Upper lobe of left lung (tissue), 6 donors: ENCODE measurements at regions not wholly inside any gene's neighbourhood (a gene's known extent, or its start where the extent isn't known, plus 50 kb on each side); places are given as distances from the start of the nearest gene placed in this dataset.

ENCODE experiments used
- ATAC-seq, 2 donors: fragments of 200-7000 bp; cut with Tn5 transposase; one replicate each; pipeline ENCODE4 v1.9.1; 2022; ENCODE audit warnings: mild to moderate bottlenecking in 2 of 2, moderate library complexity in 2 of 2; ENCODE audit not compliant: low FRiP score in 2 of 2
- DNase-seq, 2 donors: peaks; one replicate each; pipeline ENCODE4 v3.0.0-alpha.2; 2019 to 2020
- H3K27ac ChIP-seq, 4 donors: fragments of 200-600 bp; sonication (generic); one replicate each; pipeline ENCODE4 v1.5.1; 2016 to 2019
- H3K27me3 ChIP-seq, 4 donors: fragments of 200-600 bp; sonication (generic); one replicate each; pipeline ENCODE4 v1.5.1; 2017 to 2019
- H3K36me3 ChIP-seq, 4 donors: fragments of 200-600 bp; sonication (generic); one replicate each; pipeline ENCODE4 v1.5.1; 2016 to 2019
- H3K4me1 ChIP-seq, 4 donors: fragments of 200-600 bp; sonication (generic); one replicate each; pipeline ENCODE4 v1.5.1; 2018 to 2019
- H3K4me3 ChIP-seq, 4 donors: fragments of 200-600 bp; sonication (generic); one replicate each; pipeline ENCODE4 v1.5.1; 2017 to 2019; ENCODE audit warnings: mild to moderate bottlenecking in 2 of 4, moderate library complexity in 1 of 4
- H3K9me3 ChIP-seq, 4 donors: fragments of 200-600 bp; sonication (generic); one replicate each; pipeline ENCODE4 v1.5.1; 2018 to 2019
- EP300 ChIP-seq, 4 donors: sonication (generic); formaldehyde crosslinking; IDR thresholded peaks; one replicate each; pipeline ENCODE4 v1.5.1; 2017; ENCODE audit warnings: antibody characterized with exemption in 4 of 4, control low read depth in 2 of 4
- POLR2A ChIP-seq, 4 donors: fragments of 450-650 bp; IDR thresholded peaks; one replicate each; pipeline ENCODE4 v1.5.1; 2016 to 2017; ENCODE audit warnings: antibody characterized with exemption in 4 of 4, mild to moderate bottlenecking in 2 of 4
- POLR2AphosphoS5 ChIP-seq, 2 donors: sonication (generic); formaldehyde crosslinking; IDR thresholded peaks; one replicate each; pipeline ENCODE4 v1.5.1; 2017; ENCODE audit warnings: antibody characterized with exemption in 2 of 2
- WGBS, 2 donors: methylation state at CpG; one replicate each; pipeline ENCODE4 v1.1.5; 2017 to 2018; 5-methylcytosine and 5-hydroxymethylcytosine counted together
- TF ChIP-seq, protein P1 (sequence below), 6 experiments: fragments of 450-650 bp in 4 of 6; fragments of 200-600 bp in 2 of 6; sonication (generic) in 2 of 6; IDR thresholded peaks; one replicate each; pipeline ENCODE4 v1.5.1; 2016 to 2019; ENCODE audit warnings: antibody characterized with exemption in 6 of 6
- donor health status: DM: no; HTN: no; CAD: no; lungs with moderate emphysema.
- donor health status: DM: no; HTN: yes; CAD: no; lungs with severe emphysema.

DNA sequence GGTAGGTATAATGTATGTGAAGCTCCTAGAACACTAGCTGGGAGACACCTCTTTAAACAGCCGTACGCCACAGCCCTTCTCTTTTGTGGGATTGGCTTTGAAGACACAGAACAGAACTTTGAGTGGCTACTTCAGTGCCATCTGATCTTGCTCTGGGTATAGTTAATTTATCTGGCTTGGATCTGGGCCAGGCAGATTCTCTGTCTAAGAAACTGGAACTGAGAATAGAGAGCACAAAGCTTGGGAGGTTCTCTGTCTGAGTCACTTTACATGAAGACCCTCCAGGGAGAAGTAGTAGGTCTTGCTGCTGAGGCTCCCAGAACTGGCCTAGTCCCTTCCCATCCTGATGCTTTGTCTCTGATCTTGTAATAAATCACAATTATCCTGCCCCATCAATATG, 721.0 kb upstream of the KIF2B start:
- TF ChIP-seq POLR2A (IDR thresholded peaks at IDR 0.05) (no peak), POLR2AphosphoS5 (IDR thresholded peaks at IDR 0.05) (no peak), EP300 (IDR thresholded peaks at IDR 0.05) (no peak)
- TF ChIP-seq, protein P1, sequence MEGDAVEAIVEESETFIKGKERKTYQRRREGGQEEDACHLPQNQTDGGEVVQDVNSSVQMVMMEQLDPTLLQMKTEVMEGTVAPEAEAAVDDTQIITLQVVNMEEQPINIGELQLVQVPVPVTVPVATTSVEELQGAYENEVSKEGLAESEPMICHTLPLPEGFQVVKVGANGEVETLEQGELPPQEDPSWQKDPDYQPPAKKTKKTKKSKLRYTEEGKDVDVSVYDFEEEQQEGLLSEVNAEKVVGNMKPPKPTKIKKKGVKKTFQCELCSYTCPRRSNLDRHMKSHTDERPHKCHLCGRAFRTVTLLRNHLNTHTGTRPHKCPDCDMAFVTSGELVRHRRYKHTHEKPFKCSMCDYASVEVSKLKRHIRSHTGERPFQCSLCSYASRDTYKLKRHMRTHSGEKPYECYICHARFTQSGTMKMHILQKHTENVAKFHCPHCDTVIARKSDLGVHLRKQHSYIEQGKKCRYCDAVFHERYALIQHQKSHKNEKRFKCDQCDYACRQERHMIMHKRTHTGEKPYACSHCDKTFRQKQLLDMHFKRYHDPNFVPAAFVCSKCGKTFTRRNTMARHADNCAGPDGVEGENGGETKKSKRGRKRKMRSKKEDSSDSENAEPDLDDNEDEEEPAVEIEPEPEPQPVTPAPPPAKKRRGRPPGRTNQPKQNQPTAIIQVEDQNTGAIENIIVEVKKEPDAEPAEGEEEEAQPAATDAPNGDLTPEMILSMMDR (IDR thresholded peaks at IDR 0.05) = no peak
- no peak overlapping the region for H3K4me3 ChIP-seq
- H3K27ac ChIP-seq = no peak overlapping the region
- no peaks in the 10 kb centered on the region for H3K9me3 ChIP-seq
- no peaks in the 10 kb centered on the region for H3K27me3 ChIP-seq
- no peaks in the 10 kb centered on the region for H3K36me3 ChIP-seq
- no peak for ATAC-seq
- H3K4me1 ChIP-seq = no peaks in the 10 kb centered on the region
- WGBS, 2 donors = 87 to 94% methylated on average over 2 of the region's 2 CpGs
- no peak for DNase-seq

DNA sequence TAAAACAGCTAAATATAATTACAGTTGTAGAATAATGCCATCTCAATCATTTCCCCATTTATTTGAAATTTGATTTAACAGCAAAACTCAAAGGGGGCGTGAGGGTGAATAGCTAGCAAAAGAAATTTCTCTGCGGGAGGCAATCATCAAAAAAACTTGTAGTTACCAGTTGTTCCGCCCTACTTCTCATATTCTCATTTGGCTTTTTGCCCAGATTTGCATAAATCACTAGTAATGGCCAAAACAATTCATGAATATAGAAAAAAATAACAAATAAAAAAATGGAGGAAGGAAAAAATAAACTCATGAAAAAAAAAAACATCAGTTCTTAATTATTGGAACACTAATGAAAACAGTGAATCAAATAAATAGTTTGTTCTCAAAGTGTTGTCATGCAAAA, 722.6 kb upstream of the KIF2B start:
- no peak overlapping the region for H3K27ac ChIP-seq
- H3K4me3 ChIP-seq = no peak overlapping the region
- WGBS, 2 donors = 68% methylated on average over 3 of the region's 3 CpGs
- no peaks in the 10 kb centered on the region for H3K9me3 ChIP-seq
- no peaks in the 10 kb centered on the region for H3K27me3 ChIP-seq
- no peaks in the 10 kb centered on the region for H3K36me3 ChIP-seq
- ATAC-seq = no peak
- no peaks in the 10 kb centered on the region for H3K4me1 ChIP-seq
- no peak for DNase-seq
- TF ChIP-seq EP300 (IDR thresholded peaks at IDR 0.05) (no peak), POLR2AphosphoS5 (IDR thresholded peaks at IDR 0.05) (no peak), POLR2A (IDR thresholded peaks at IDR 0.05) (no peak)
- TF ChIP-seq, protein P1 (IDR thresholded peaks at IDR 0.05) = no peak

DNA sequence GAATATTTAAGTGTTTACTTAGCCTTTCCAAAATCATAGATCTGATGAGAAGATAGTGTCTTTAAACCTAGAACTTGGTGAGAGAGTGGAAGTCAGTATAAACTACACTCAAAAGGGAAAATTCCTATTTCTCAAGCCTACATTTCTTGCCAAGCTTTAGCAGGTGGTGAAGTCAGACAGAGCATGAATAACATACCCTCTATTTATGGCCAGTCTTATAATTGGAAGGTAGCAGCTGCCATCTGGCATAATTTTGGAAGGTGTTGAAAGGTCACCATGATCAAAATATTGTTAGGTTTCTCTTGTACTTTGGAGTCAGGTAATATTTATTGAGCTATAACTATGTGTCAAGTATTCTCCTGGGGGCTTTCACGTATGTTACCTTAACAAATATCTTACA, 729.3 kb upstream of the KIF2B start:
- DNase-seq = no peak
- Histone ChIP-seq H3K4me3 (no peak overlapping the region), H3K27me3 (no peaks in the 10 kb centered on the region), H3K4me1 (no peaks in the 10 kb centered on the region), H3K9me3 (no peaks in the 10 kb centered on the region), H3K27ac (no peak overlapping the region), H3K36me3 (no peaks in the 10 kb centered on the region)
- TF ChIP-seq POLR2A (IDR thresholded peaks at IDR 0.05) (no peak), POLR2AphosphoS5 (IDR thresholded peaks at IDR 0.05) (no peak), EP300 (IDR thresholded peaks at IDR 0.05) (no peak)
- TF ChIP-seq, protein P1 (IDR thresholded peaks at IDR 0.05) = no peak
- no peak for ATAC-seq
- 44 to 72% methylated on average over 1 of the region's 1 CpG for WGBS, 2 donors

DNA sequence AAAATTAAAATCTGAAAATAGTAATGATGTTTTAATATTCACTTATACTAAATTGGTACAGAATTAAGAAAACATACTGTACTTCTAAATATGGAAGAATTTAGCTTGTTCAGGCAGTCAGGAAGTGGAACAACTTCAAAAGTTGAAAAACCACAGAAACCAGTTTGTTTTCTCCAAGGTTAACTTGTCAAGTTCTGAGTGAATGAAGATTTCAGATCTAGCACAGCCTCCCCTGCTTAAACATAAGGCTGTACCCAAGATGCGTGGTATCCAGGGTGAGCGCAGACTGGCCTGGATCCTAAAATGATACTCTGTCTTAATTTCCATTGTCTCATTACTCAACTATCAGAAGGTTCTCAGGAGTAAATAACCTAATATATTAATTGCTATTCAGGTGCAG, 730.7 kb upstream of the KIF2B start:
- H3K4me1 ChIP-seq = no peaks in the 10 kb centered on the region
- H3K27ac ChIP-seq = no peak overlapping the region
- no peak for DNase-seq
- TF ChIP-seq POLR2A (IDR thresholded peaks at IDR 0.05) = no peak
- TF ChIP-seq, protein P1 (IDR thresholded peaks at IDR 0.05) = no peak
- no peaks in the 10 kb centered on the region for H3K9me3 ChIP-seq
- no peaks in the 10 kb centered on the region for H3K27me3 ChIP-seq
- 92% methylated on average over 2 of the region's 2 CpGs for WGBS, 2 donors
- ATAC-seq = no peak
- H3K4me3 ChIP-seq = no peak overlapping the region
- no peaks in the 10 kb centered on the region for H3K36me3 ChIP-seq

DNA sequence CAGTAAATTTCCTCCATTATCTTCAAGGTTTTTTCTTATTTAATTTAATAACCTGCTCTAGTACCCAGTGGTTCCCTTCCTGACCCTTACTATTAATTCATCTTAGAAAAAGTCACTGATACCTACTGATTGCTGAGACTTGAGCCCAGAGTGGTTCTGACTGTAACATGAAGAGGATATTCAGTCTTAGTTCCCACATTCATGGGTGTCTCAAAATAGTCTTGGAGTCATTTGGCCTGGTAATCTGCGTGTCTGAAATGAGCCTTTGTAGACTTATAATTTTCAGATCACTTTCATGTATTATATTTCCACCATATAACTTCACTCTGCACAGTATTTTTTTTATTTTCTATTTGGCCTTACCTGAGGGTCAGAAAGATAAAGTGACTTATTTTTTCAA, 732.0 kb upstream of the KIF2B start:
- DNase-seq (no peak), ATAC-seq (no peak)
- no peaks in the 10 kb centered on the region for H3K36me3 ChIP-seq
- H3K9me3 ChIP-seq = no peaks in the 10 kb centered on the region
- H3K27ac ChIP-seq = no peak overlapping the region
- 70 to 81% methylated on average over 1 of the region's 1 CpG for WGBS, 2 donors
- no peak overlapping the region for H3K4me3 ChIP-seq
- H3K4me1 ChIP-seq = no peaks in the 10 kb centered on the region
- TF ChIP-seq, protein P1 (IDR thresholded peaks at IDR 0.05) = no peak
- TF ChIP-seq POLR2AphosphoS5 (IDR thresholded peaks at IDR 0.05) = no peak
- TF ChIP-seq POLR2A (IDR thresholded peaks at IDR 0.05) = no peak
- no peak for TF ChIP-seq EP300 (IDR thresholded peaks at IDR 0.05)
- no peaks in the 10 kb centered on the region for H3K27me3 ChIP-seq
